ENCODE measurements at regions not wholly inside any gene's neighbourhood (a gene's known extent, or its start where the extent isn't known, plus 50 kb on each side); places are given as distances from the start of the nearest gene placed in this dataset.

DNA sequence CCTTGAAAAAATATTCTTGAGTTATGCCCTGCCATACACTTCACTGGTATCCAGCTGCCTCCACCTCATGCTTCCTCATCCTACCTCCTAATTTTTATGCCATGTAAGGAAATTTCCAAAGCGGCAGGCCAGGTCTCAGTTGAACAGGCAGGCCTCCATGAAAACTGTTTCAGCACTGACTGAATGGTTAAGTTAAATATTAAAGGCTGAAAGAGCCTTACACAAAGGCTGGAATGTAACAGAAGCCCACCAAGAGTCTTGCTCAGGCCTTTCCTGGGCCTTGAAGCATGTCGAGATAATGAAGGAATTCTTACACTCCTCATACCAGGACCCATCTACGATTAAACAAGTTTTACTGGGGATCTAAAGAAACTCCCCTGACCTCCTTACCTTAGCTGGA is 359.6 kb upstream of the NOCT start:
- TF ChIP-seq TCF12 (IDR thresholded peaks at IDR 0.05; ENCODE audit: low read depth), result no peak
- no peak for TF ChIP-seq FOXM1 (IDR thresholded peaks at IDR 0.05; ENCODE audit: borderline replicate concordance, low read depth)
- TF ChIP-seq TAF1 (IDR thresholded peaks at IDR 0.05; ENCODE audit: low read depth), result no peak
- TF ChIP-seq RAD21 (IDR thresholded peaks at IDR 0.05; ENCODE audit: low read depth), result no peak
- no peak for TF ChIP-seq CREB1 (IDR thresholded peaks at IDR 0.05; ENCODE audit: low read depth)
- TF ChIP-seq CEBPB (IDR thresholded peaks at IDR 0.05), result no peak
- no peak for TF ChIP-seq USF1 (IDR thresholded peaks at IDR 0.05)
- TF ChIP-seq, protein P1, sequence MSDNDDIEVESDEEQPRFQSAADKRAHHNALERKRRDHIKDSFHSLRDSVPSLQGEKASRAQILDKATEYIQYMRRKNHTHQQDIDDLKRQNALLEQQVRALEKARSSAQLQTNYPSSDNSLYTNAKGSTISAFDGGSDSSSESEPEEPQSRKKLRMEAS (IDR thresholded peaks at IDR 0.05), result no peak
- no peak for TF ChIP-seq YY1 (IDR thresholded peaks at IDR 0.05; ENCODE audit: low read depth)
- TF ChIP-seq TEAD4 (IDR thresholded peaks at IDR 0.05), result no peak
- no peak for TF ChIP-seq NFIC (IDR thresholded peaks at IDR 0.05)
- no peak for TF ChIP-seq ZBTB7A (IDR thresholded peaks at IDR 0.05; ENCODE audit: low read depth)
- TF ChIP-seq EGR1 (IDR thresholded peaks at IDR 0.05), result no peak
- TF ChIP-seq, protein P2, sequence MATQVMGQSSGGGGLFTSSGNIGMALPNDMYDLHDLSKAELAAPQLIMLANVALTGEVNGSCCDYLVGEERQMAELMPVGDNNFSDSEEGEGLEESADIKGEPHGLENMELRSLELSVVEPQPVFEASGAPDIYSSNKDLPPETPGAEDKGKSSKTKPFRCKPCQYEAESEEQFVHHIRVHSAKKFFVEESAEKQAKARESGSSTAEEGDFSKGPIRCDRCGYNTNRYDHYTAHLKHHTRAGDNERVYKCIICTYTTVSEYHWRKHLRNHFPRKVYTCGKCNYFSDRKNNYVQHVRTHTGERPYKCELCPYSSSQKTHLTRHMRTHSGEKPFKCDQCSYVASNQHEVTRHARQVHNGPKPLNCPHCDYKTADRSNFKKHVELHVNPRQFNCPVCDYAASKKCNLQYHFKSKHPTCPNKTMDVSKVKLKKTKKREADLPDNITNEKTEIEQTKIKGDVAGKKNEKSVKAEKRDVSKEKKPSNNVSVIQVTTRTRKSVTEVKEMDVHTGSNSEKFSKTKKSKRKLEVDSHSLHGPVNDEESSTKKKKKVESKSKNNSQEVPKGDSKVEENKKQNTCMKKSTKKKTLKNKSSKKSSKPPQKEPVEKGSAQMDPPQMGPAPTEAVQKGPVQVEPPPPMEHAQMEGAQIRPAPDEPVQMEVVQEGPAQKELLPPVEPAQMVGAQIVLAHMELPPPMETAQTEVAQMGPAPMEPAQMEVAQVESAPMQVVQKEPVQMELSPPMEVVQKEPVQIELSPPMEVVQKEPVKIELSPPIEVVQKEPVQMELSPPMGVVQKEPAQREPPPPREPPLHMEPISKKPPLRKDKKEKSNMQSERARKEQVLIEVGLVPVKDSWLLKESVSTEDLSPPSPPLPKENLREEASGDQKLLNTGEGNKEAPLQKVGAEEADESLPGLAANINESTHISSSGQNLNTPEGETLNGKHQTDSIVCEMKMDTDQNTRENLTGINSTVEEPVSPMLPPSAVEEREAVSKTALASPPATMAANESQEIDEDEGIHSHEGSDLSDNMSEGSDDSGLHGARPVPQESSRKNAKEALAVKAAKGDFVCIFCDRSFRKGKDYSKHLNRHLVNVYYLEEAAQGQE (IDR thresholded peaks at IDR 0.05; ENCODE audit: low read depth), result no peak
- TF ChIP-seq EP300 (IDR thresholded peaks at IDR 0.05; ENCODE audit: borderline replicate concordance), result no peak

DNA sequence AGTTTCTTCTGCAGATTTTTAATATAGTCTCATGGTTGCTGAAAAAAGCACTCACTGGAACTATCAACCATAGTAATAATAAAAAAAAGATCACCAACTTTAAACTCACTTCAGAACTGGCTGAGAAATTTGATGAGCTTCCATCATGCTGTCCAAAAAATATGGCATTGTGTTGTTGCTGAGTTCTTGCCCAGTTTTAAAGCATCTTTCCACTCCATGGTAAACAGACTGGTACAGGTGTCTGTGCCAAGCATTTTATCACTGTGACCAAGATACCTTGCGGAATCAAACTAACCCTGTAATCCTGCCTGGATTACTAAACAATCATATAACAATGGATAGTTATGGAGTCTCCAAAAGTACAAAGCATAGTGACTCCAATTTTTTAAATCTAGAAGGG is 360.3 kb upstream of the NOCT start:
- no peak for TF ChIP-seq EP300 (IDR thresholded peaks at IDR 0.05; ENCODE audit: borderline replicate concordance)
- no peak for TF ChIP-seq TCF12 (IDR thresholded peaks at IDR 0.05; ENCODE audit: low read depth)
- TF ChIP-seq, protein P2 (IDR thresholded peaks at IDR 0.05; ENCODE audit: low read depth), result no peak
- TF ChIP-seq RAD21 (IDR thresholded peaks at IDR 0.05; ENCODE audit: low read depth), result no peak
- TF ChIP-seq, protein P1 (IDR thresholded peaks at IDR 0.05), result no peak
- no peak for TF ChIP-seq FOXM1 (IDR thresholded peaks at IDR 0.05; ENCODE audit: borderline replicate concordance, low read depth)
- TF ChIP-seq ZBTB7A (IDR thresholded peaks at IDR 0.05; ENCODE audit: low read depth), result no peak
- TF ChIP-seq YY1 (IDR thresholded peaks at IDR 0.05; ENCODE audit: low read depth), result no peak
- no peak for TF ChIP-seq TEAD4 (IDR thresholded peaks at IDR 0.05)
- TF ChIP-seq EGR1 (IDR thresholded peaks at IDR 0.05), result no peak
- no peak for TF ChIP-seq TAF1 (IDR thresholded peaks at IDR 0.05; ENCODE audit: low read depth)
- TF ChIP-seq CEBPB (IDR thresholded peaks at IDR 0.05), result no peak
- no peak for TF ChIP-seq NFIC (IDR thresholded peaks at IDR 0.05)
- TF ChIP-seq CREB1 (IDR thresholded peaks at IDR 0.05; ENCODE audit: low read depth), result no peak
- TF ChIP-seq USF1 (IDR thresholded peaks at IDR 0.05), result no peak

GRCh38 chr4:138650929-138651448 is 364.6 kb upstream of the NOCT start:
- TF ChIP-seq EGR1 (IDR thresholded peaks at IDR 0.05) (no peak), NFIC (IDR thresholded peaks at IDR 0.05) (no peak), EP300 (IDR thresholded peaks at IDR 0.05; ENCODE audit: borderline replicate concordance) (no peak), TEAD4 (IDR thresholded peaks at IDR 0.05) (no peak), ZBTB7A (IDR thresholded peaks at IDR 0.05; ENCODE audit: low read depth) (no peak), FOXM1 (IDR thresholded peaks at IDR 0.05; ENCODE audit: borderline replicate concordance, low read depth) (no peak), CREB1 (IDR thresholded peaks at IDR 0.05; ENCODE audit: low read depth) (no peak), USF1 (IDR thresholded peaks at IDR 0.05) (no peak), TCF12 (IDR thresholded peaks at IDR 0.05; ENCODE audit: low read depth) (no peak)
- TF ChIP-seq, protein P1 (IDR thresholded peaks at IDR 0.05), result no peak

DNA sequence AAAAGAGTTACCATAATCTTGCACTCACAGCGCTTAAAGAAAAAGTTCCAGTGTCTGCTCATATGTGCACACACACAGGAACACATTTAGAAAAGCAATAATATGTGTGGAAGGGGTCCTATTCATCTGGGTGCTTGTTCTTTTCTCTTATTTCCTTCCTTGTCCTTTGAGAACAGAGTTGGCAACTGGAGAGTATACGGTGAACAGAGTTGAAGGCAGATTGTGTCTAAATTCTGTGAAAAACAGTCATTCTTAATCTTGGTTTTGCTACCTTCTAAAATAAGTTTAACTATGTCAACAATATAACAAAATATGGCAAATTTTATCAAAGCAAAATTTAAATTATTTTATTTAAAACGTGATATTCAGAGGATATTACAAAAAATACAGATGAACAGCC is 365.1 kb upstream of the NOCT start:
- TF ChIP-seq, protein P2 (IDR thresholded peaks at IDR 0.05; ENCODE audit: low read depth), result no peak
- TF ChIP-seq TCF12 (IDR thresholded peaks at IDR 0.05; ENCODE audit: low read depth) (no peak), CEBPB (IDR thresholded peaks at IDR 0.05) (no peak), TAF1 (IDR thresholded peaks at IDR 0.05; ENCODE audit: low read depth) (no peak), EGR1 (IDR thresholded peaks at IDR 0.05) (no peak), EP300 (IDR thresholded peaks at IDR 0.05; ENCODE audit: borderline replicate concordance) (no peak), CREB1 (IDR thresholded peaks at IDR 0.05; ENCODE audit: low read depth) (no peak), YY1 (IDR thresholded peaks at IDR 0.05; ENCODE audit: low read depth) (no peak), RAD21 (IDR thresholded peaks at IDR 0.05; ENCODE audit: low read depth) (no peak), TEAD4 (IDR thresholded peaks at IDR 0.05) (no peak)
- TF ChIP-seq, protein P1 (IDR thresholded peaks at IDR 0.05), result no peak

Measured in Ishikawa (cell line).